ENCODE measurements at regions not wholly inside any gene's neighbourhood (a gene's known extent, or its start where the extent isn't known, plus 50 kb on each side); places are given as distances from the start of the nearest gene placed in this dataset.

- FAIRE-seq: no peak
- DNase-seq (ENCODE audit: low spot score in 2 of 2): no peak
These were observed 98.2 kb upstream of the C1orf87 start for GRCh38 chr1:60171801-60172200.

- no peak for FAIRE-seq
- DNase-seq (ENCODE audit: low spot score in 2 of 2): no peak
These were observed 97.1 kb upstream of the C1orf87 start for GRCh38 chr1:60170709-60171108.

GRCh38 chr1:60169206-60169605 is 95.6 kb upstream of the C1orf87 start:
- FAIRE-seq: no peak
- no peak for DNase-seq (ENCODE audit: low spot score in 2 of 2)

- no peak for DNase-seq (ENCODE audit: low spot score in 2 of 2)
- FAIRE-seq: no peak
These were observed 89.4 kb upstream of the C1orf87 start for GRCh38 chr1:60162936-60163335.

- no peak for DNase-seq (ENCODE audit: low spot score in 2 of 2)
- FAIRE-seq: no peak
These were observed 86.6 kb upstream of the C1orf87 start for GRCh38 chr1:60160141-60160540.

GRCh38 chr1:60156371-60156770 is 82.8 kb upstream of the C1orf87 start:
- DNase-seq (ENCODE audit: low spot score in 2 of 2): no peak
- no peak for FAIRE-seq

GRCh38 chr1:60153961-60154360 is 80.4 kb upstream of the C1orf87 start:
- FAIRE-seq: no peak
- DNase-seq (ENCODE audit: low spot score in 2 of 2): no peak

GRCh38 chr1:60152891-60153290 is 79.3 kb upstream of the C1orf87 start:
- FAIRE-seq (no peak), DNase-seq (ENCODE audit: low spot score in 2 of 2) (no peak)

GRCh38 chr1:60151311-60151710 is 77.7 kb upstream of the C1orf87 start:
- FAIRE-seq (no peak), DNase-seq (ENCODE audit: low spot score in 2 of 2) (no peak)

GRCh38 chr1:60149251-60149650 is 75.7 kb upstream of the C1orf87 start:
- no peak for DNase-seq (ENCODE audit: low spot score in 2 of 2)
- FAIRE-seq: no peak

GRCh38 chr1:60146884-60147283 is 73.3 kb upstream of the C1orf87 start:
- no peak for DNase-seq (ENCODE audit: low spot score in 2 of 2)
- FAIRE-seq: no peak

- FAIRE-seq (no peak), DNase-seq (ENCODE audit: low spot score in 2 of 2) (no peak)
These were observed 72.2 kb upstream of the C1orf87 start for GRCh38 chr1:60145771-60146170.

- FAIRE-seq (no peak), DNase-seq (ENCODE audit: low spot score in 2 of 2) (no peak)
These were observed 68.2 kb upstream of the C1orf87 start for GRCh38 chr1:60141743-60142142.

- DNase-seq (ENCODE audit: low spot score in 2 of 2): no peak
- no peak for FAIRE-seq
These were observed 67.7 kb upstream of the C1orf87 start for GRCh38 chr1:60141276-60141675.

- DNase-seq (ENCODE audit: low spot score in 2 of 2): no peak
- no peak for FAIRE-seq
These were observed 63.8 kb upstream of the C1orf87 start for GRCh38 chr1:60137406-60137805.

GRCh38 chr1:60136395-60136794 is 62.8 kb upstream of the C1orf87 start:
- DNase-seq (ENCODE audit: low spot score in 2 of 2) (no peak), FAIRE-seq (no peak)

- FAIRE-seq: no peak
These were observed 61.1 kb upstream of the C1orf87 start for GRCh38 chr1:60134716-60135115.

GRCh38 chr1:60133848-60134247 is 60.3 kb upstream of the C1orf87 start:
- DNase-seq (ENCODE audit: low spot score in 2 of 2): no peak
- no peak for FAIRE-seq

More at GRCh38 chr1:60134716-60135115, 61.1 kb upstream of the C1orf87 start:
- DNase-seq (ENCODE audit: low spot score in 2 of 2): no peak

- no peak for FAIRE-seq
- DNase-seq (ENCODE audit: low spot score in 2 of 2): no peak
These were observed 59.6 kb upstream of the C1orf87 start for GRCh38 chr1:60133000-60133673.

- DNase-seq (ENCODE audit: low spot score in 2 of 2) (no peak), FAIRE-seq (no peak)
These were observed 58.5 kb upstream of the C1orf87 start for GRCh38 chr1:60132108-60132507.

- DNase-seq (ENCODE audit: low spot score in 2 of 2): no peak
- FAIRE-seq: no peak
These were observed 57.1 kb upstream of the C1orf87 start for GRCh38 chr1:60130703-60131102.

GRCh38 chr1:60129911-60130310 is 56.3 kb upstream of the C1orf87 start:
- FAIRE-seq: no peak

GRCh38 chr1:60126723-60127122 is 53.2 kb upstream of the C1orf87 start:
- no peak for FAIRE-seq
- DNase-seq (ENCODE audit: low spot score in 2 of 2): no peak

More at GRCh38 chr1:60129911-60130310, 56.3 kb upstream of the C1orf87 start:
- DNase-seq (ENCODE audit: low spot score in 2 of 2): no peak
